ENCODE measurements at regions not wholly inside any gene's neighbourhood (a gene's known extent, or its start where the extent isn't known, plus 50 kb on each side); places are given as distances from the start of the nearest gene placed in this dataset.

GRCh38 chr14:40098468-40098867, 666.2 kb upstream of the FBXO33 start:
- TF ChIP-seq REST (IDR thresholded peaks at IDR 0.05; ENCODE audit: insufficient read depth in 1 of 2, low read depth in 2 of 2, low read length in 2 of 2) (no peak), TAF1 (IDR thresholded peaks at IDR 0.05; ENCODE audit: borderline replicate concordance, insufficient read depth, low read length) (no peak), POLR2AphosphoS5 (IDR thresholded peaks at IDR 0.05; ENCODE audit: low read depth, low read length) (no peak)

Data from PFSK-1 (cell line).